ENCODE measurements at regions not wholly inside any gene's neighbourhood (a gene's known extent, or its start where the extent isn't known, plus 50 kb on each side); places are given as distances from the start of the nearest gene placed in this dataset.
"Not testable (repeated sequence)": the region's sequence is repeated elsewhere in the genome, so short reads cannot be mapped to it uniquely, and the experiment has no call there.

DNA sequence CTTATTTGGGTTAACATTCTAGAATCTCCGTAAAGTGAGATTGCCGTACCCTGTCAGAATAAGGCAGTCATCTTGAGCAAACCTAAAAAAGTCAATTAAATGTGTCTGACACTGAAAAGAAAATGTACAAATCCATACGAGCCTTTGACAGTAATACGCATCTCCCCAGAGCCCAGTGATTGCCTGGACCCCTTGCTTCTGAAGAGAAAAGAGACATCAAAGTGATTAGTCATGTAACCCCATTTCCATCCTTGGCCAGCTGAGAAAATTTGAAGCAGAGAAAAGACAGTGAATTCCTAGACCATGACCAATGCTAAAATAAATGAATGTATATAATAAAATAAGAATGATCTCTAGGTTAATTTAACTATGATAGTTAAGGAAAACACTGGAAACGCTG is 1499.4 kb downstream of the SUCLG1 start:
- DNase-seq (ENCODE audit: low spot score): no peak

DNA sequence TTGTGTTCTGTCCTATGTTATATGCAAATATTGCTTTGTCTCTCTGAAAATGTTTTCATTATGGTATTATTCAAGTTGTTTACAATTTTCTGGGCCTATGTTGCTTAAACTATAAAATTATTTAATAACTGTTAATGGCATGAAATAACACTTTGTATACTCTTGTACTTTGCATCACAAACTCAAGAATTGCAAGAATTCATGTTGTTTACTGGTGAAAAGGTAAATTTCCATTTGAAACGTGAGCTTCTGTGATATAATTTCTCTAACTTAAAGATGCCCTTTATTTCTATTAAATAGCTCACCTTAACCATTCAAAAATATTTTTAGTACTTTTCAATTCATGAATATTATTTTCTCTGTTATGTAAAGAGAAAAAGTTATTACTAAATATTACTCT is 1504.2 kb downstream of the SUCLG1 start:
- DNase-seq (ENCODE audit: low spot score): no peak

DNA sequence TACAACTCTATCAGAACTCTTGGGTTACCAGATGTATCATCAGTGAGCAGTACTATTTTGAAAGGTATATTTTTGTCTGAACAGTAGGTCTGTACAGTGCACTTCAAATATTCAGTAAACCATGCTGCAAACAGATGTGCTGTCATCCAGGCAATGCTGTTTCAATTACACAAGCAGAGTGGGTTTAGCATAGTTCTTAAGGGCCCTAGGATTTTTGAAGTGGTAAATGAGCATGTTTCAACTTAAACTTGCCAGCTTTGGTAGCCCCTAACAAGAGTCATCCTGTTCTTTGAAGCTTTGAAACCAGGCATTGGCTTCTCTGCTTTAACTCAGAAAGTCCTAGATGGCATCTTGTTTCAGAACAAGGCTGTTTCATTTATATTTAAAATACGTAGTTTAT is 1519.9 kb downstream of the SUCLG1 start:
- no peak for DNase-seq (ENCODE audit: low spot score)

DNA sequence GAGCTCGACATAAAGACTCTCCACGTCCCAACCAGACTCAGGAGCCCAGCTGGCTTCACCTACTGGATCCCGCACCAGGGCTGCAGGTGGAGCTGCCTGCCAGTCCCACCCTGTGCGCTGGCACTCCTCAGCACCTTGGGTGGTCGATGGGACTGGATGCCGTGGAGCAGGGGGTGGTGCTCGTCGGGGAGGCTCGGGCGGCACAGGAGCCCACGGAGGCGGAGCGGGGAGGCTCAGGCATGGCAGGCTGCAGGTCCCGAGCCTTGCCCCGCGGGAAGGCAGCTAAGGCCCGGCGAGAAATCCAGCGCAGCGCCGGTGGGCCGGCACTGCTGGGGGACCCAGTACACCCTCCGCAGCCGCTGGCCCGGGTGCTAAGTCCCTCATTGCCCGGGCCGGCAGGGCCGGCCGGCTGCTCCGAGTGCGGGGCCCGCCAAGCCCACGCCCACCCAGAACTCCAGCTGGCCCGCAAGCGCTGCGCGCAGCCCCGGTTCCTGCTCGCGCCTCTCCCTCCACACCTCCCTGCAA is 1520.7 kb downstream of the SUCLG1 start:
- not testable (repeated sequence) for DNase-seq (ENCODE audit: low spot score)

GRCh38 chr2:82913566-82913965 is 1545.5 kb downstream of the SUCLG1 start:
- DNase-seq (ENCODE audit: low spot score): no peak

GRCh38 chr2:82896117-82896516 is 1563.0 kb downstream of the SUCLG1 start:
- DNase-seq (ENCODE audit: low spot score): no peak

- no peak for DNase-seq (ENCODE audit: low spot score)
Measured at GRCh38 chr2:82893190-82893589, 1565.9 kb downstream of the SUCLG1 start.

DNA sequence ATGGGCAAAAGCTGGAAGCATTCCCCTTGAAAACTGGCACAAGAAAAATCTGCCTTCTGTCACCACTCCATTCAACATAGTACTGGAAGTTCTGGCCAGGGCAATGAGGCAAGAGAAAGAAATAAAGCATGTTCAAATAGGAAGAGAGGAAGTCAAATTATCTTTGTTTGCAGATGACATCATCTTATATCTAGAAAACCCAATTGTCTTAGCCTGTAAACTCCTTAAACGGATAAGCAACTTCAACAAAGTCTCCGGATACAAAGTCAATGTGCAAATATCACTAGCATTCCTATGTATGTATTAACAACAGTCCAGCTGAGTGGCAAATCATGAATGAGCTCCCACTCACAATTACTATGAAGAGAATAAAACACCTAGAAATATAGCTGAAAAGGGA is 1579.3 kb downstream of the SUCLG1 start:
- DNase-seq (ENCODE audit: low spot score): no peak

GRCh38 chr2:82875858-82876257 is 1583.2 kb downstream of the SUCLG1 start:
- DNase-seq (ENCODE audit: low spot score): no peak

GRCh38 chr2:82857967-82858366 is 1601.1 kb downstream of the SUCLG1 start:
- no peak for DNase-seq (ENCODE audit: low spot score)

GRCh38 chr2:82853299-82853698 is 1605.8 kb downstream of the SUCLG1 start:
- no peak for DNase-seq (ENCODE audit: low spot score)

GRCh38 chr2:82852787-82853186 is 1606.3 kb downstream of the SUCLG1 start:
- DNase-seq (ENCODE audit: low spot score): no peak

GRCh38 chr2:82848285-82848684 is 1610.8 kb downstream of the SUCLG1 start:
- no peak for DNase-seq (ENCODE audit: low spot score)

DNA sequence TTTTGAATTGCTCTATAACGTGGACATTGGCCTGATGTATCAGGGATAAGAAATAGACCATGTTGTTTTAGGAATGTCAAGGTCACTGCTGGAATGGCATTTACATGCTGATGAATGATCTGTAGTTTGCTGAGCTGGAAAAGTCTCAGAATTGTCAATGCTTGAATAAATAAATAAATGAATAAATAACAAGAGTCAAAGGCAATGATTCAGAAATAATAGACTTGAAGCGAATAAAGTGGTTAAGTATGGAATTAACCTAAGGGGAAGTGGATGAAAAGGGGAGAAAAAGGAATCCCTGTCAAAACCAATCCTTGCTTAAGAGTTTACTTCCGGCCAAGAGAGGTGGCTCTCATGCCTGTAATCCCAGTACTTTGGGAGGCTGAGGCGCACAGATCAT is 1620.0 kb downstream of the SUCLG1 start:
- no peak for DNase-seq (ENCODE audit: low spot score)

- DNase-seq (ENCODE audit: low spot score): no peak
Measured at GRCh38 chr2:82837588-82838304, 1621.3 kb downstream of the SUCLG1 start.

- no peak for DNase-seq (ENCODE audit: low spot score)
Measured at GRCh38 chr2:82834893-82835292, 1624.2 kb downstream of the SUCLG1 start.

GRCh38 chr2:82827426-82827825 is 1631.7 kb downstream of the SUCLG1 start:
- no peak for DNase-seq (ENCODE audit: low spot score)

DNA sequence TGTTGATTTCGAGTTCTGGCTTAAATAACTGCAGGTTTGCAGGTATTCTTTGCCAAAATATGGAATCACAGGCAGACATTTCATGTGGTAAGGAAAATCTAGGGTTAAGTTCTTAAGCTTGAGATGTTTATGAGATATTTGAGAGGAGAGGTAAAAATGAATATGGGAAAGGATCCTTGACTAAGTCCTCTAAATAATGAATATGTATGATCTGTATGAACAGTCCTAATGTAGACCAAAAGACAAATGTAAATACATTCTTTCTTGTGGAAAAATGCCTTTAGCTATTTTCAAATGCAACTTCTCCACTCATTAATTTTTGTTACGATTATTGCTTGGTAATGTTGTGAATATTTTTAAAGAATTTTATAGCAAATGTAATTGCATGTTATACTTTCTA is 1632.6 kb downstream of the SUCLG1 start:
- no peak for DNase-seq (ENCODE audit: low spot score)

GRCh38 chr2:82825410-82826090 is 1633.5 kb downstream of the SUCLG1 start:
- DNase-seq (ENCODE audit: low spot score): no peak

GRCh38 chr2:82823892-82824291 is 1635.2 kb downstream of the SUCLG1 start:
- DNase-seq (ENCODE audit: low spot score): no peak

GRCh38 chr2:82819951-82820350 is 1639.1 kb downstream of the SUCLG1 start:
- no peak for DNase-seq (ENCODE audit: low spot score)

- DNase-seq (ENCODE audit: low spot score): no peak
Measured at GRCh38 chr2:82814146-82814545, 1644.9 kb downstream of the SUCLG1 start.

GRCh38 chr2:82811946-82812345 is 1647.1 kb downstream of the SUCLG1 start:
- DNase-seq (ENCODE audit: low spot score): no peak

DNA sequence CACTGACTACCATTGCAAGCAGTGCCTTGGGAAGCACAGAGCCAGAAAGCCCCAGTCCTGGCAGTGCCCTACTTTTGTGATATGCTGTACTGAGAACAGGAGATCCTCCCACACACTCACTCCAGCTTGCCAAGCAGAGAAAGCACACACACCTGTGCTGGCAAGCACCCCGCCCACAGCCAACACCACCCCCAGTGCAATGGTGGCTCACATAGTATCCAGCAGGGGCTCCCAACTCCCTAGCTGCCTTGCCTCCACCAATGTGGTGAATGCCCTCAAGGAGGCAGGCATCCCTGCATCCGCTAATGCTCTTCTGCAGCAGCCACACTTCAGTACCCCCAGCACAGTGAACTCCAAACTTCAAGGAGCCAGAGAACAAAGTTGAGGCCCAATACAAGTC is 1655.8 kb downstream of the SUCLG1 start:
- no peak for DNase-seq (ENCODE audit: low spot score)
